GM12892 (cell line): ENCODE measurements at regions not wholly inside any gene's neighbourhood (a gene's known extent, or its start where the extent isn't known, plus 50 kb on each side); places are given as distances from the start of the nearest gene placed in this dataset.

Experiments used
- POLR2A ChIP-seq: IDR thresholded peaks from 2 replicates; pipeline ENCODE4 v1.6.1; 2011; ENCODE audit warnings: low read depth, low read length, control low read depth
- POLR2AphosphoS5 ChIP-seq: IDR thresholded peaks from 2 replicates; pipeline ENCODE4 v1.6.1; 2011; ENCODE audit warnings: low read depth, low read length, control low read depth

- TF ChIP-seq POLR2AphosphoS5 (no peak), POLR2A (no peak)
Measured at GRCh38 chr3:163935411-163935810, 1142.9 kb downstream of the SI start.
